Heart left ventricle (tissue), 13 donors: ENCODE measurements at regions not wholly inside any gene's neighbourhood (a gene's known extent, or its start where the extent isn't known, plus 50 kb on each side); places are given as distances from the start of the nearest gene placed in this dataset.

ENCODE experiments used
- CTCF ChIP-seq, 12 donors: fragments of 200-600 bp; sonication (generic) in 4 of 12; IDR thresholded peaks; one replicate each; pipeline versions ENCODE4 v1.5.0 to v1.8.0; 2018 to 2022; ENCODE audit warnings: antibody characterized with exemption in 12 of 12, mild to moderate bottlenecking in 5 of 12
- POLR2A ChIP-seq, 2 donors: fragments of 450-650 bp; IDR thresholded peaks; one replicate each; pipeline ENCODE4 v1.6.1; 2017; ENCODE audit warnings: antibody characterized with exemption in 2 of 2, mild to moderate bottlenecking in 2 of 2, moderate library complexity in 2 of 2
- donor health status: ischemic (EF 13 %, LVEDD 7.1; RV severe dilation, severe dysfunction).
- donor health status: DM: no; HTN: yes; CAD: no.
- donor health status: DM: no; HTN: no; CAD: no.
- donor health status: ischemic (EF 25% LVEDD 6.9; RV normal size, moderate dysfunction).
- donor health status: ischemic (EF 25% LVEDD 5.7; RV mildly dilated, moderate dysfunction).
- donor health status: ischemic (EF 35%, LVEDD 5.7; RV mildly dilated, moderate dysfunction).
- donor health status: nonischemic (EF 11% LVEDD 7.7; RV severe dilation, severe dysfunction).
- donor health status: DM: yes; HTN: yes; CAD: no.
- donor health status: PGD.
- donor health status: ischemic (EF 29% LVEDD 5.4; RV normal size, mild dysfunction).
- donor health status: nonischemic (EF 23%, LVEDD 6.1; RV moderate dilation, normal function).

- TF ChIP-seq POLR2A (IDR thresholded peaks at IDR 0.05) = no peak
- TF ChIP-seq CTCF (IDR thresholded peaks at IDR 0.05) = no peak
Measured at GRCh38 chr2:16351137-16351536, 314.5 kb downstream of the CYRIA start.
